Sigmoid colon (tissue), 4 donors: ENCODE measurements at regions not wholly inside any gene's neighbourhood (a gene's known extent, or its start where the extent isn't known, plus 50 kb on each side); places are given as distances from the start of the nearest gene placed in this dataset.

ENCODE experiments used
- EP300 ChIP-seq, 4 donors: sonication (generic); formaldehyde crosslinking; IDR thresholded peaks; one replicate each; pipeline ENCODE4 v1.6.1; 2017; ENCODE audit warnings: antibody characterized with exemption in 4 of 4
- POLR2A ChIP-seq, 2 donors: fragments of 450-650 bp; IDR thresholded peaks; one replicate each; pipeline ENCODE4 v1.6.1; 2016; ENCODE audit warnings: antibody characterized with exemption in 2 of 2, mild to moderate bottlenecking in 2 of 2, moderate library complexity in 2 of 2
- POLR2AphosphoS5 ChIP-seq, 4 donors: sonication (generic); formaldehyde crosslinking; IDR thresholded peaks; one replicate each; pipeline ENCODE4 v1.6.1; 2017; ENCODE audit warnings: antibody characterized with exemption in 4 of 4
- TF ChIP-seq, protein P1 (sequence below), 4 experiments: fragments of 450-650 bp in 3 of 4; fragments of 200-600 bp in 1 of 4; IDR thresholded peaks; one replicate each; pipeline ENCODE4 v1.5.1; 2016 to 2019; ENCODE audit warnings: antibody characterized with exemption in 4 of 4, mild to moderate bottlenecking in 3 of 4, moderate library complexity in 2 of 4

DNA sequence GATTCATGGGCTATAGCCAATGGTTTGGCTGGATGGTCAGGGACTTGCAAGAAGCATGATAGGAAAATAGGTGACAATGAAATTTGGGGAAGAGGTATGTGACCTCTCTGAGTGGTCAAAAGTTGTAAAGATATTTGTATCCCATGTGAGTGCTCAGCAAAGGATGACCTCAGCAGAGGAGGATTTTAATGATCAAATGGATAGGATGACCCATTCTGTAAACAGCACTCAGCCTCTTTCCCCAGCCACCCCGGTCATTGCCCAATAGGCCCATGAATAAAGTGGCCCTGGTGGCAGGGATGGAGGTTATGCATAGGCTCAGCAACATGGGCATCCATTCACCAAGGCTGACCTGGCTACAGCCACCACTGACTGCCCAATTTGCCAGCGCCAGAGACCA lies 138.4 kb upstream of the SPDL1 start:
- TF ChIP-seq, protein P1, sequence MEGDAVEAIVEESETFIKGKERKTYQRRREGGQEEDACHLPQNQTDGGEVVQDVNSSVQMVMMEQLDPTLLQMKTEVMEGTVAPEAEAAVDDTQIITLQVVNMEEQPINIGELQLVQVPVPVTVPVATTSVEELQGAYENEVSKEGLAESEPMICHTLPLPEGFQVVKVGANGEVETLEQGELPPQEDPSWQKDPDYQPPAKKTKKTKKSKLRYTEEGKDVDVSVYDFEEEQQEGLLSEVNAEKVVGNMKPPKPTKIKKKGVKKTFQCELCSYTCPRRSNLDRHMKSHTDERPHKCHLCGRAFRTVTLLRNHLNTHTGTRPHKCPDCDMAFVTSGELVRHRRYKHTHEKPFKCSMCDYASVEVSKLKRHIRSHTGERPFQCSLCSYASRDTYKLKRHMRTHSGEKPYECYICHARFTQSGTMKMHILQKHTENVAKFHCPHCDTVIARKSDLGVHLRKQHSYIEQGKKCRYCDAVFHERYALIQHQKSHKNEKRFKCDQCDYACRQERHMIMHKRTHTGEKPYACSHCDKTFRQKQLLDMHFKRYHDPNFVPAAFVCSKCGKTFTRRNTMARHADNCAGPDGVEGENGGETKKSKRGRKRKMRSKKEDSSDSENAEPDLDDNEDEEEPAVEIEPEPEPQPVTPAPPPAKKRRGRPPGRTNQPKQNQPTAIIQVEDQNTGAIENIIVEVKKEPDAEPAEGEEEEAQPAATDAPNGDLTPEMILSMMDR (IDR thresholded peaks at IDR 0.05), result no peak
- TF ChIP-seq POLR2AphosphoS5 (IDR thresholded peaks at IDR 0.05), result no peak
- no peak for TF ChIP-seq POLR2A (IDR thresholded peaks at IDR 0.05)
- TF ChIP-seq EP300 (IDR thresholded peaks at IDR 0.05), result no peak
